Renal cortex interstitium (tissue), 11 donors: ENCODE measurements at regions not wholly inside any gene's neighbourhood (a gene's known extent, or its start where the extent isn't known, plus 50 kb on each side); places are given as distances from the start of the nearest gene placed in this dataset.

Experiments used
- DNase-seq, 11 donors: peaks; one replicate each; pipeline ENCODE4 v3.0.0-alpha.2; 2013; ENCODE audit warnings: low read depth in 9 of 11, low spot score in 4 of 11; ENCODE audit errors: extremely low read depth in 1 of 11

DNA sequence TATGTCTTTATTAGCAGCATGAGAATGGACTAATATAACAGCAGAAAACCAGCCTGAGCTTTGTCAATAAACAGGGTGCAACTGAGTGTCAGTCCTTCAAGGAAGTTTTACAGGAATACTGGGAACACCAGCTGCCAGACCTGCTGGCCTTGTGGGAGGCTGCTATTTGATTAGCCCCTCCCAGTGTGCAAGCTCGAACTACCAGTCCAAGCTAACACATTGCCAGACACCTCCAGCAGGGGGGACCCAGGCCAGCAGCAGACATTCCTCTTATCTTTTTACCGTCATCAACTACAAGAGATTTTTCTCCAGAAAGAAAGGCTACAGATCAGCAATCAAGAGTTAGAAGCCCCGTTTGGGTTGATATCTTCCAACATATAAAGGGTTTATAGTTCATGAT, 942.8 kb upstream of the TENM4 start:
- DNase-seq: no peak

DNA sequence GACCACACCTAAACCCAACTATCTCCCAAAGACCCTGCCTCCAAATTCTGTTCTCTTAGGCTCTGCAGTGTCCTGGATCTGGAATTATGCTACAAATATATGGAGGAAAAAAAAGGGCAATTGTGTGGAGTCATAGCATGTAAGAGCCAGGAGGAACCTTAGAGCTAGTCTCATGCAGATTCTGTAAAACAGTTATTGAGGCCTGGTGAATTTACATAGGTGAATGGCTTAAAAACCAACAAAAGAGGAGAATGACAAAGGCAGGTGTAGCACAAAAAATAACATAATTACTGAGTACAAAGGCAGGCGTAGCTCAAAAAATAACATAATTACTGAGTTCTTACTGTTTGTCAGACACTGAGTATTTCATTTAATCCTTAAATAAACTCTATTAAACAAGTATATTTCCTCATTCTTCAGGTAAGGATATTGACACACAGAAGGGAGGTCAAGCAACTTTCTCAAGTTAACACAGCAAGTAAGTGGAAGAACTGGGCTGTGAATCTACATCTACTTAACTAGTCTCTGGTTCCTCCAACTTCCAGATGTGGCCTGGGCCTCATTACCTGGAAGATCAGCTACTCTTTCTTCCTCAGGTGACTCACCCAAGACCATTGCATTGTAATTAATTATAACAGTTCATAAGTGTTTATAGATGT, 938.9 kb upstream of the TENM4 start:
- no peak for DNase-seq

DNA sequence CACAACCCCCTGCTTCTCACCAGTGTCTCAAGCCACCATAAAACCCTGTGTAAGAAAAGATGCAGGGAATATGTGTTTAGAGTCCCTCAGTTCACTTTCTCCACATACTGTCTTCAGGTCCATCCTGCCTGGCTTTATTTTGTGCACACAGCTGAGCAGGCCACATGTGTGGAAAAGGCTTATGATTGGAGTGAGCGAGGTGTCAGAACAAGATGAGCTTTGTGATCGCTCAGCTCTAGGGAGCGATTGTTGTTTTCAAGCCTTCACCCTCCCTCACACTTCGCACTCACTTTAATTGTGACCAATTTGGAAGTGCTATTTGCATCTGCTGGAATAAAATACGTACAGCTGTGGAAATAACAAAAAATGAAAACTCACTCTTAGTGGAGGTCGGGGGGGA, 931.1 kb upstream of the TENM4 start:
- DNase-seq: no peak

DNA sequence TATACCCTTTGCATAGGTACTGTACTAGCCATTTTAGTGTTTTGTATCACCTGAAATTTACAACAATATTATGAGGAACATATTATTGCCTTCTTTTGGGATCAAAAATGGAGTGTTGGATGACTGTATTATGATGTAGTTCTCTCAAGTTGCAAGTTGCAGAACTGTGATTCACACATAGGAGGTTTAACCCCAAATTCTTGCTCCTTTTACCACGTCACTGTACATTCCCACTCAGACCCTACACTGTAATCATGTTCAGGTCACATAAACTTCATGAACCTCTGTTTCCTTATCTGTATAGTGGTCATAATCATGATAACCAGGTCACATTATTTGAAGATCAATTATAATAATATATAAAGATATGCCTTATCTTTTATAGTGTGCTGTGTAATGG, 925.1 kb upstream of the TENM4 start:
- DNase-seq: no peak

DNA sequence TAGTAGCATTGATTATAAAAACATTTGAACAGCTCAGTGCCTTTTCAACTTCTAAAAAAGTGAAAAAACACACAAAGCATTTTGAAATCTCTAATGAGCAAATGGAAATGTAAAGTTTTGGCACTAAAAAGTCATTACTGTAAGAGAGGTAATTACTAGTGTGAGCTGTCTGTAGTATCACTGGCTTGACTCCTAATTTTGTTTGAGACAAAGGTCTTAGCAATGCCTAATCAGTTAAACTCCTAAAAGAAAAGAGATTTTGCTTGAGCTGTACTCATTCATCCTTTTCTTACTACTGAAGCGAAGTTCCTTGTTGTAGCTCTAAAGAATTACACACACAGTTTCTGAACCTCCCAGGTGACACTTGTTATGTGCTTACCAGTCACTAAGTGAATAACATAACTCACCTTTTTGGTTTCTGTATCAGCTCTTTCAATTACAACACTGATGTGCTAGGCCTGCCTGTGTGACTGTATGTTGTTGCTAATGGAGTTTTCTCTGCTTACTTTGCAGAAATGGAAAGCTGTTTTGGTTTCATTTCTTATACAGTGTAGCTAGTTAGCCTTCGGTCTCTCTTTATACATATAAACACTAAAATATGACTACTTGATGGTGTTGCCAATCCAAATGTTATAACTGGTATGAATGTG, 924.4 kb upstream of the TENM4 start:
- no peak for DNase-seq

DNA sequence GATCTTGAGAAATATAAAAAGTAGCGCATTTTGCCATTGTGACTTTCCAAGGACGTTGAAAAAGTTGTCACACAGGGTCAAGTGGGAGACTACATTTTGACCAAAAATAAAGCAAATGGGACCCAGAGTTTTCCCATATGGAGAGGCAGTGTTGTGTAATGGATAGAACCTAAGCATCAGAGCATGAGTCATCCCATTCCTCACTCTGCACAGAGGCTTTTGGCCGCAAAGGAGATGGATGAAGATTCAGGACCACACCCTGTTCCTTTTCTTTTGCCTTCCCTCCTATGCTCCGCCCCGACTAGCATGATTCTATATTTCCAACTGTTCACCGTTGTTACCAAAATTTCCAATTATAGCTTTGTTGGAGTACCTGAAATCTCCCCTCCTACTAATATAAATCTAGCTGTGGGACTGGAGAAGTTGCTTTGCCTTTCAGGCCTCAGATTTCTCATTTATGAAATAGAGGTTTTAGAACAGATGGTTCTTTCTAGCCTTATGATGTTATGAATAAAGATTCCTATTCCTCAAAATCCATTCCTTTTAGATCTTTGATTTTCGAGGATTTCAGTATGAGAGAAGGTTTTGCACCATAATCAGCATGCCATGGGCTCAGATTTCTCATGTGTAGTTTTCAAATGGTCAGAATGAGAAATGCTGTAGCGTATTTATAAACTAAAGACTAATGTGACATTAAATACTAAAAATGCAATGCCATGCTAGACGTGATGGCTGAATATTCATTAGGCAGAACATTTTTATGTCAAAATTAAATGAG, 921.9 kb upstream of the TENM4 start:
- DNase-seq: no peak

DNA sequence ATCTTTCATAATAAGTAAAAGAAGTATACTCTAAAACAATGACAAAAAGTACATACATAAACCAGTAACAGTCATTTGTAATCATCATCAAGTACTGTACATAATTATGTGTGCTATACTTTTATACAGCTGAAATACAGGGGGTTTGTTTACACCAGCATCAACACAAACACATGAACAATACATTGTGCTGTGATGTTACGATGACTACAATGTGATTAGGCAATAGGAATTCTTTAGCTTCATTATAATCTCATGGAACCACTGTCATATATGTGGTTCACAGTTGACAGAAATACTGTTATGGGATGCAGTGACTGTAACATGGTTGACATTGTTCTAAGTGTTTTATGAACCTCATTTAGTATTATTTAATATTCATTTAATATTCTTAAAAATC, 914.4 kb upstream of the TENM4 start:
- no peak for DNase-seq

DNA sequence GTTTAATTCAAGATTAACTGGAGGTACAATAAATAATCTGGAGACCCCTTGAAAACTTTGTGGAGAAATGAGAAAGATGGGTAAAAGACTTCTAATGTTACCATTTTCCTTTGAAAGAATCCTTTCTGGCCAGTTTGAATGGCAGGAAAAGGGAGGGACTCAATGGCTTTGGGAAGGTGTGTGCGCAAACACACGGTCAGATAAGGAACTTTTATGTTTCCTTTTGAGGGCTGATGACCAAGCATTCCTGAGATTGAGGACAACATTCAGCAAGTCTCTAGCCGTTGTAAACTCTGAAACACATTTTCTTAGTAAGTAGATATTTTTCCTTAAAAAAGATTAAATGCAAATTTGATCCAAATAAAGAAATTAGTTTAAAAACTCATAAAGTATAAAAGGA, 909.7 kb upstream of the TENM4 start:
- no peak for DNase-seq

DNA sequence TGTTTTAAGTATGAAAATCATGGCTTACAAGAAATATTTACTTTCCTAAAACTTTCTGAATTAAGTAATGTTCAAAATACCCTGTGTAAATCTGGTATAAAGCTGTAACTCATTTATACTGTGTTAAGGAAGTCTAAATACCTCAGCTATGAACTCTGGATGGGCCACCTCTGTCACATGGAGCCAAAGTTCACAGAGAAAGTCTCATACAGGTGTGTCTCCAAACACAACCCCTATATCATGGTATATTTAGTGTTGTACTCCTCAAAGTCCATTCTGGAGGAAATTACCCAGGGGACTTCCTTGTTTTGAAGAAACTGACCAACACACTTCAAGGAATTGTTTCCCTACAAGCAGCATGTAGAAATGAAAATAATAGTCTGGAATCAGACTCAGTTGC, 909.2 kb upstream of the TENM4 start:
- DNase-seq: no peak

DNA sequence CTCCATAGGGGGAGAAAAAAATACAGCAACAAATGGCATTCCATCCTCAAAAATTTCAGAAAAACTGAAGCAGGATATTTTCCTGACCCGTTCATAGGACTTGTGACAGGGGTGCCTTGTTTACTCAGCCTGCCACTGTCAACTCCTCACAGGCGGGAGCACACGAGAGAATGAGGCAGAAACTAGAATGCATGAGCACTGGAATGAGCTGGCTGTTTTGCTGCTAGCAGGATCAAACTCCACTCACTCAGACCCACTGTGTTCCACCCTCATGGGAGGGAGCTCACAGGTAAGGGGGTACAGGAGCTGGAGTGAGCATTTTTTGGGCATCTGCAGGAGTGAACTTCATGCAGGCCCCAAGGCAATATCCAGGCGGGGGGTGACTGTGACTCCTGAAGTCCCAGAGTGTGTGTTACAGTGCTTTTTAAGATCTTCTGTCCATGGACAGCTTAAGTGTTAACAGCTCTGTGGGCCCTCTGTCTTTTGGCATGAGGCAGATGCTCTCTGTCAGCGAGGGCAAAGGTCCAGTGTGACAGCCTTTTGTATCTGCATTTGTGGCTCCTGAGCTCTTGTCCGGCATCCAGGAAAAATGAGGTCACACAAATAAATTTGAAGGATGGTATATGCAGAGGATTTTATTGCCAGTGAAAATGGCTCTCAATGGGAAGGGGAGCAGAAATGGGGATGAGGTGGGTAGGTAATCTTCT, 905.7 kb upstream of the TENM4 start:
- DNase-seq: peak in 1 of 11 donors; percentile 7

DNA sequence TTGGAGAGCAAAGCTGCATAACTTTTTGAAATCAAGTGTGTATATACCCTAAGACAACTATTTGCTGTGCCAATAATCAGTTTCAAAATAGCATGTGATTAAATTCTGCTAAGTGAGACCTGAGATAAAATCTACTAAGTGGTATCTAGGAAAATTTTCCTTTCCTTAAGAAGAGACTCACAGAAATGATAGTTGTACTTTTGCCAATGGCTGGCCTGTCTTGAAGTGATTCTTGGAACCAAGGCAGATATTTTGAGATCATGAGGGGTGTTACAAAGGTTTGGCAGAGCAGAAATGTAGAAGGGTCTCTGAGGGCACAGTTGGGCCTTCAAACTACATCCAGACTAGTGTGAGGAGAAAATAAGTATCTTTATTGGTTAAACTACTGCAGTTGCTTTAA, 902.6 kb upstream of the TENM4 start:
- DNase-seq: no peak

DNA sequence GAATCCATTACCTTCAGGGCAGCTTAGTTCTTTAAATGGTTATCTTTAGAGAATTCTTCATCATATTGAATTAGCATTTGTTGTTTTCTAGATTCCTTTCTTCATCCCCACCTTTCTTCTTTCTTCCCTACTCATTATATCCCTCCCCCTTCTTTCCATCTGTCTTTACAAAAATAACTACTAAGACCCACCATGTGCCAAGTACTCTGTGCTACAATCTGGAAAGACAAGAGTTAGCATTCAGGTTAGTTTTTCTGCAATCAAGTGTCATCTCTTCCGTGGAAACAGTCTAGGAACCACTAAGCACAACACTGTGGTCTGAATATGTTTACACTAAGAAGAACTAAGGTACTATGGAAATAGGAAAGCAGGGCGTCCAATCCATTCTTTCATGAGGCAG, 897.4 kb upstream of the TENM4 start:
- no peak for DNase-seq

DNA sequence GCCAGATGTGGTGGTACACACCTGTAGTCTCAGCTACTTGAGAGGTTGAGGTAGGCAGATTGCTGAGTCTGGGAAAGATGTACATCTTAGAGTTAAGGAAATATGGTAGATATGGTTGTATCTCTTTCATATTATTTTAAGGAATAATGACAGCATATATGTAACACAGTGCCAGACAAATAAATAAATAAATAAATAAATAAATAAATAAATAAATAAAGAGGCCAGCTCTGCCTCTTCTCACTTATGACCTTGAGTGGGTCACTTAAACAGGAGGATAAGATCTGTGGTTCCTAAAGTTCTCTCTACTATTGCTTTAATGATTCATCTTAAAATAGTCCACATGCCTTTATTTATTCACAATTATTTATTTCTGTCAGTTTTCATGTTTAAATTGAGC, 890.9 kb upstream of the TENM4 start:
- no peak for DNase-seq

DNA sequence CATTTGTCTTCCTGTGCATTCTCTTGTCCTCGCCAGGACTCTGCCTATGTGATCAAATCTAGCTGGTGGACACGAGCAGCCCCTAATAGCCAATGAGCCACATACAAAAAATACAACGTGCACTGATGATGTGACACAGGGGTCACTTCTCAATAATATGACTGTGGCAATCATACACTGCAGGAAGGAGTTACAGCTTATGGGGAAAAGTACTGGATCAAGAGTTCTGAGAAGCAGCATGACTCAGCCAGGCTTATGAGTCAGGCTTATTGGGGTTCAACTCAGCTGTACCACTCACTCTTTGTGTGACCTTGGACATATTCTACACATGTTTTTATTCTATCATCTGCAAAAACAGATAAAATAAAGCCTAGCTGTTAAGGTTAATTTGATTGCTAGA, 889.4 kb upstream of the TENM4 start:
- no peak for DNase-seq

DNA sequence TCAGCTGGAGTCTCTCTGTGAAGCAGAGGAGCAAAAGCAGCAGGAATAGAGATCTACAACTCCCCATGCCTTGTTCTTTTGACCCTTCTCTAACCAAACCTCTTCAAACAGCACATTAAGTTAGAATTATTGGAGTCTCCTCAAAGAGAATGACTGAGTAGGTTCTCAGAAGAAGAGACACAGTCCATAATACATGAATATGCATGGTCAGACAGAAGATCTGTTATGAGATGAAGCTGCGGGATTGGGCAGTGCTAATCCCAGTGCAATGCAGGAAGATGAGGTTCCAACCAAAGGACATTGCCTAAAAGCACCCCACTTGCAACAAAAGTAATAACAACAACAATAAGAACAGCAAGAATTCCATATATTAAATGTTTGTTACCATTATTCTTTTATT, 887.9 kb upstream of the TENM4 start:
- no peak for DNase-seq

DNA sequence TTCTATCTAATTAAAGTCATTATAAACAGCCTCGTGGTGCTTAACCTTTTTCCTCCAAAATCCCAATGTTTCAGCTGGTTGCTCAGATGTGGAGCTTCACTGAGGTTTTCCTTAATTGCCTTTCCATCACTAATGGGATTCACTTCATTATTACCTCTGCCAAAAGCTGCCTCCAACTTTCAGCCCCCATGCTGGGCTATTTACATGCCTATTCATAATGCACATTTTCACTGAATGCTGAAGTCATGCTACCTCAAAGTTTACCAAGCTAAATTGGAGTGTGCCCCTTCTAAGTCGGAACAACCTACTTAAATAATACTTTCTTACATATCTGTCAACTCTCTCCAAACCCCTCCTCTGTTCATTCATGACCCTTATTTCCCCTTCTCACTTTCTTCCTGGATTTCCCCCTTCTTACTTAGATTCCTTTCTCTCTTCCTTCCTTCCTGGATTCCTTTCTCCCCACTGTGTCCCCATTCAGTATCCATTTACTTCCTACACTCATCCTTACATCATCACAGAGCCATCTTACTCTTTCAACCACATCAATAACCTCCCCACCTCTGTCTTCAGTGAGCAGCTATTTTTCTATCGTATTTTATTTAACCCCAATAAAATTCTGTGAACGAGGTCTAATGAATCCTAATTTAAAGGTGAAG, 887.3 kb upstream of the TENM4 start:
- DNase-seq: no peak

DNA sequence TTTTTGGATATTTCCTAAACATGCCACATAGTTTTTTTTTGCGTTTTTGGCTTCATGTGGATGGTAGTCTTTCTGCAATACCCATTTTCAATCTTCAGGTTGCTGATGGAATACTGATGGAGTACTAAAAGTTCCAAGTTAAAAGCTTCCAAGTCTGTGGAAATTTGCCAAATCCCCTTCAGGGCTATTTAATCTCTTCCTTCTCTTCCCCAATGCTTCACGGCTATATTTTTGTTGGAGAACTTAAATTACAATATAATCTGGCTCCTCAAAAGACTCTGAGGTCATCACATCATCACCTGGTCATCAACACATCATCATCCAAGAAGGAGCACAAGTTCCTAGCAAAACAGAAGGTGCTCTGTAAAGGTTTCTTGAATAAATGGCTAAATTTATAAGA, 881.0 kb upstream of the TENM4 start:
- no peak for DNase-seq

DNA sequence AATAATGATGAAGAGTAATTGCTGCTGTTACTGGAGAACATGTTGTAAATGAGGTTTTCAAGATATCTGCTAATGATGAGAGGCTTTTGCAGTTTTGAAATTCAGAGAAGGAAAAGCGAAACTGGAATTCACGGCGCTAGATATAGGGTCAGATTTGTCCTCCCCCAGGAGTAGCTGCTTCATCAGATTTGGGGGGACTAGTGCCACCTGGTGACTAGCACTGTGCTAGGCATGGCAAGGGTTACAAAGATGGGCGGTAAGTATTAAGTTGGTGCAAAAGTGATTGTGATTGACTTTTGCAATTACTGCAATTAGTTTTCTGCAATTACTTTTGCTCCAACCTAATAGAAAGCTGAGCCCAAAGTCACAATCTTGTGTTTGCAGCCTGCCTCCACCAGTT, 879.9 kb upstream of the TENM4 start:
- DNase-seq: no peak

DNA sequence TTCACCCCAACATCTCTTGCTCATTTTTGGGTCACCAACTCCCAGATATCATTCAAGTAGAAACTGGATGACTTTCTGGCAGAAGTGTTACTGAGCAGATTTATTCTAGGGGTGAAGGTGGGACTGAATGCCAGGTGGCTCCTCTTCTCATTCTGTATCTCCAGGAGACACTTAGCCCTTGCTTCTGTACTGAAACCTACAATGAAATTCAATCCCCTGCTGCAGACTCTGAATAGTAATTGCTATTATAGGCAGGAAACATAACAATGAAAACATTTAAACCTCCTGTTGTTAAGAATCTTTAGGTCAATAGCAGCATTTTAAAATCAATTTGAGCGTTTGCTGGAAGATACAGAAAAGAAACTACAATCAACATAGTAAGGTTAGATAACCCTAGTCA, 879.4 kb upstream of the TENM4 start:
- no peak for DNase-seq

DNA sequence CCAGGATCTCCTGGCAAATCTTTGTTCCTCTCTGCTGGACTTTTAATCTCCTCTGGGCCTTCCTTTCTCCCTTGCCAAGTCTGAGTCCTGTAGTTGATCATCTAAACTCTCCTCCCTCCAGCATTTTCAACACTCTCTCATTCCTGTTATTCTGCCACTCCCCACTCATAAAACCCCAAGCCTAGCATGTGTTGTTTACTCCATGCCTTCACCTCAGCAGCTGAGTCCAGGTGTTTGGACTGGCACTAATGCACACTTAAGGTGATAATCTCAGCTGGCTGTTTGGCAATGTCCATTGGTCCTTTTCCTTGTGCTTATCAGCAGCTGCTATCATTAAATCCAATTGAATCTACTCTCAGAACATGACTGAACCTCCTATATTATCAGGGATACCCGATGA, 876.8 kb upstream of the TENM4 start:
- no peak for DNase-seq
